Keratinocyte (primary cell): ENCODE measurements at regions not wholly inside any gene's neighbourhood (a gene's known extent, or its start where the extent isn't known, plus 50 kb on each side); places are given as distances from the start of the nearest gene placed in this dataset.

Source experiments
- DNase-seq: peaks from one replicate; pipeline ENCODE4 v3.0.0-alpha.2; 2011; ENCODE audit warnings: low read depth, missing footprints, low spot score
- FAIRE-seq: peaks from 2 replicates; lab custom pipeline; 2011; peaks lifted over from hg19 to GRCh38; lab: Jason Lieb, UNC
- H2AFZ ChIP-seq: 2 replicates; pipeline ENCODE4 v1.6.0; 2012; ENCODE audit warnings: low read length, control low read depth, inconsistent platforms; ENCODE audit not compliant: control insufficient read depth
- H3K27ac ChIP-seq: 2 replicates; pipeline ENCODE4 v1.5.1; 2011; ENCODE audit warnings: low read length; ENCODE audit not compliant: control insufficient read depth, insufficient read depth
- H3K27me3 ChIP-seq: 3 replicates; pipeline ENCODE4 v1.6.0; 2011; ENCODE audit warnings: low read length; ENCODE audit not compliant: control insufficient read depth, insufficient read depth; ENCODE audit errors: extremely low read depth
- H3K36me3 ChIP-seq, 2 experiments: 2 replicates in 1 of 2; 3 replicates in 1 of 2; pipeline ENCODE4 v1.5.1; 2011; ENCODE audit warnings: low read length in 2 of 2, mild to moderate bottlenecking in 1 of 2; ENCODE audit not compliant: control insufficient read depth in 2 of 2, insufficient read depth in 2 of 2; ENCODE audit errors: extremely low read depth in 1 of 2
- H3K4me1 ChIP-seq: 3 replicates; pipeline ENCODE4 v1.5.1; 2011; ENCODE audit warnings: low read length; ENCODE audit not compliant: control insufficient read depth, insufficient read depth; ENCODE audit errors: extremely low read depth
- H3K4me2 ChIP-seq: 3 replicates; pipeline ENCODE4 v1.6.0; 2011; ENCODE audit warnings: low read depth, low read length; ENCODE audit not compliant: control insufficient read depth, insufficient read depth; ENCODE audit errors: extremely low read depth
- H3K4me3 ChIP-seq, 3 experiments: fragments of 200-600 bp in 1 of 3; sonication (generic) in 1 of 3; 2 replicates in 2 of 3; 3 replicates in 1 of 3; pipeline ENCODE4 v1.5.1; 2011 to 2016; ENCODE audit warnings: low read length in 3 of 3, mild to moderate bottlenecking in 3 of 3, control low read depth in 2 of 3, inconsistent platforms in 1 of 3, low read depth in 1 of 3, mixed read lengths in 1 of 3, mixed run types in 1 of 3, moderate library complexity in 1 of 3; ENCODE audit not compliant: control insufficient read depth in 2 of 3, insufficient read depth in 2 of 3; ENCODE audit errors: extremely low read depth in 1 of 3
- H3K79me2 ChIP-seq: 2 replicates; pipeline ENCODE4 v1.6.0; 2012; ENCODE audit warnings: low read length; ENCODE audit not compliant: control insufficient read depth, insufficient read depth
- H3K9ac ChIP-seq: 3 replicates; pipeline ENCODE4 v1.6.0; 2011; ENCODE audit warnings: low read length; ENCODE audit not compliant: control insufficient read depth, insufficient read depth; ENCODE audit errors: extremely low read depth
- H3K9me1 ChIP-seq: 3 replicates; pipeline ENCODE4 v1.6.0; 2011; ENCODE audit warnings: low read length; ENCODE audit not compliant: control insufficient read depth, insufficient read depth; ENCODE audit errors: extremely low read depth
- H3K9me3 ChIP-seq: 2 replicates; pipeline ENCODE4 v1.5.1; 2012; ENCODE audit warnings: low read depth, low read length; ENCODE audit not compliant: control insufficient read depth
- H4K20me1 ChIP-seq: 3 replicates; pipeline ENCODE4 v1.6.0; 2011; ENCODE audit warnings: low read length; ENCODE audit not compliant: control insufficient read depth, insufficient read depth; ENCODE audit errors: extremely low read depth
- EZH2 ChIP-seq: IDR thresholded peaks from one replicate; pipeline ENCODE4 v1.6.1; 2012; ENCODE audit warnings: inconsistent platforms, mild to moderate bottlenecking, low read length, moderate library complexity
- dilution Hi-C: fragments of 300-500 bp; cut with MboI; formaldehyde crosslinking; loops from one replicate; pipeline ENCODE4 v1.7.0; 2020; ENCODE audit warnings: low sequenced_read_pairs; ENCODE audit not compliant: extremely low pct_ligation_motif_present
- TF ChIP-seq, protein P1 (sequence below), 3 experiments: IDR thresholded peaks in 1 of 3; conservative IDR thresholded peaks in 1 of 3; optimal IDR thresholded peaks in 1 of 3; 2 replicates in 2 of 3; 3 replicates in 1 of 3; pipeline versions ENCODE3 to v1.5.1; 2011; ENCODE audit warnings: low read length in 3 of 3, mild to moderate bottlenecking in 3 of 3, moderate library complexity in 2 of 3, control low read depth in 1 of 3, inconsistent platforms in 1 of 3; ENCODE audit not compliant: insufficient read depth in 2 of 3; ENCODE audit errors: extremely low read depth in 1 of 3

DNA sequence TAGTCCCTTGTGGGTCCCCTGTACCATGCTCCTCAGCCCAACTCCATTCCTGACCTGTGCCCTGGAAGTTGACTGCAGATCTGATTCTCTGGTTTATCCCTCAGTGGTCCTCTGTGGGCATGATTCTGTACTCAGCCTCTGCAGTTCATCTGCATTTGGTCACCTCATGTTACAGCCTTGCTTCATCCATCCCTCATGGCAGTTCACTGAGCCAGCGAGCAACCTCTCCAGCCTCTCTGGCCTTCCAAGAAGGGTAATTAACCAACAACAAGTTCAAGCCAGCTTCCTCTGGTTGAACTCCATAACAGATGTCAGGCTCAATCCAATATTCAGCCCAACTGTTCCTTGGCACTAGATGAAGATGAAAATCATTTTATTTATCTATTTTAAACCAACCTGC is 509.5 kb downstream of the NTRK3 start:
- no peaks in the 10 kb centered on the region for H3K9me1 ChIP-seq
- no peaks in the 10 kb centered on the region for H3K36me3 ChIP-seq
- H3K4me2 ChIP-seq: no peak overlapping the region
- FAIRE-seq (no peak), DNase-seq (no peak)
- no peak for TF ChIP-seq EZH2
- TF ChIP-seq, protein P1, sequence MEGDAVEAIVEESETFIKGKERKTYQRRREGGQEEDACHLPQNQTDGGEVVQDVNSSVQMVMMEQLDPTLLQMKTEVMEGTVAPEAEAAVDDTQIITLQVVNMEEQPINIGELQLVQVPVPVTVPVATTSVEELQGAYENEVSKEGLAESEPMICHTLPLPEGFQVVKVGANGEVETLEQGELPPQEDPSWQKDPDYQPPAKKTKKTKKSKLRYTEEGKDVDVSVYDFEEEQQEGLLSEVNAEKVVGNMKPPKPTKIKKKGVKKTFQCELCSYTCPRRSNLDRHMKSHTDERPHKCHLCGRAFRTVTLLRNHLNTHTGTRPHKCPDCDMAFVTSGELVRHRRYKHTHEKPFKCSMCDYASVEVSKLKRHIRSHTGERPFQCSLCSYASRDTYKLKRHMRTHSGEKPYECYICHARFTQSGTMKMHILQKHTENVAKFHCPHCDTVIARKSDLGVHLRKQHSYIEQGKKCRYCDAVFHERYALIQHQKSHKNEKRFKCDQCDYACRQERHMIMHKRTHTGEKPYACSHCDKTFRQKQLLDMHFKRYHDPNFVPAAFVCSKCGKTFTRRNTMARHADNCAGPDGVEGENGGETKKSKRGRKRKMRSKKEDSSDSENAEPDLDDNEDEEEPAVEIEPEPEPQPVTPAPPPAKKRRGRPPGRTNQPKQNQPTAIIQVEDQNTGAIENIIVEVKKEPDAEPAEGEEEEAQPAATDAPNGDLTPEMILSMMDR (optimal IDR thresholded peaks at IDR 0.05 in 1 of 3, IDR thresholded peaks at IDR 0.05 in 1 of 3, conservative IDR thresholded peaks at IDR 0.05 in 1 of 3; ENCODE audit: extremely low read depth in 1 of 3, insufficient read depth in 2 of 3, low read length in 3 of 3): no peak
- peaks cover under 1% of the 10 kb centered on the region for H3K4me1 ChIP-seq
- no peaks in the 10 kb centered on the region for H3K9me3 ChIP-seq
- H3K9ac ChIP-seq: no peak overlapping the region
- no peak overlapping the region for H3K4me3 ChIP-seq
- no peaks in the 10 kb centered on the region for H3K27me3 ChIP-seq
- no peak overlapping the region for H2AFZ ChIP-seq
- dilution Hi-C loops: no loop called here
- H3K27ac ChIP-seq: no peak overlapping the region
- no peaks in the 10 kb centered on the region for H3K79me2 ChIP-seq
- H4K20me1 ChIP-seq: no peaks in the 10 kb centered on the region

DNA sequence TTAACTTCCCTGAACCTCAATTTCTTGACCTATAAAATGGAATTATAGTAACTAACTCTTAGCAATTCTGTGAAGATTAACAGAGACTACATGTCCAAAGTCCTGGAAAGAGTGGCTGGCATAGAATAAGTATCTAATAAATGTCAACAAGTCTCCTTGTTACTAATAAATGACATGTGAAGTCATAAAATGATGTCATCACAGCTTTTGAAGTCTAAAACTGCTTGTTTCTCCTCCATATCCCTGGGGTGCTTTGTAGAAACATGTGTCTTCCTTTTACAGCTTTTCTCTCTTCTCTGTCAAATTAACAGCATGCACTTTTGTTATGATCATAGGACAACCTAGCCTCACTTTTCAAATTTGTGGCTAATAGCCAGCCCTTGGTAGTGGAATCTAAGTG is 510.2 kb downstream of the NTRK3 start:
- Histone ChIP-seq H3K27ac (no peak overlapping the region), H3K4me3 (no peak overlapping the region), H2AFZ (no peak overlapping the region), H3K9me3 (no peaks in the 10 kb centered on the region), H3K79me2 (no peaks in the 10 kb centered on the region), H3K9me1 (no peaks in the 10 kb centered on the region), H3K4me1 (no peaks in the 10 kb centered on the region), H3K27me3 (no peaks in the 10 kb centered on the region), H3K36me3 (no peaks in the 10 kb centered on the region), H3K9ac (no peak overlapping the region), H3K4me2 (no peak overlapping the region), H4K20me1 (no peaks in the 10 kb centered on the region)
- no peak for DNase-seq
- no peak for TF ChIP-seq EZH2
- TF ChIP-seq, protein P1 (optimal IDR thresholded peaks at IDR 0.05 in 1 of 3, IDR thresholded peaks at IDR 0.05 in 1 of 3, conservative IDR thresholded peaks at IDR 0.05 in 1 of 3; ENCODE audit: extremely low read depth in 1 of 3, insufficient read depth in 2 of 3, low read length in 3 of 3): no peak
- no peak for FAIRE-seq
- dilution Hi-C loops: no loop called here
